ENCODE measurements at regions not wholly inside any gene's neighbourhood (a gene's known extent, or its start where the extent isn't known, plus 50 kb on each side); places are given as distances from the start of the nearest gene placed in this dataset.
"Not testable (repeated sequence)": the region's sequence is repeated elsewhere in the genome, so short reads cannot be mapped to it uniquely, and the experiment has no call there.

DNA sequence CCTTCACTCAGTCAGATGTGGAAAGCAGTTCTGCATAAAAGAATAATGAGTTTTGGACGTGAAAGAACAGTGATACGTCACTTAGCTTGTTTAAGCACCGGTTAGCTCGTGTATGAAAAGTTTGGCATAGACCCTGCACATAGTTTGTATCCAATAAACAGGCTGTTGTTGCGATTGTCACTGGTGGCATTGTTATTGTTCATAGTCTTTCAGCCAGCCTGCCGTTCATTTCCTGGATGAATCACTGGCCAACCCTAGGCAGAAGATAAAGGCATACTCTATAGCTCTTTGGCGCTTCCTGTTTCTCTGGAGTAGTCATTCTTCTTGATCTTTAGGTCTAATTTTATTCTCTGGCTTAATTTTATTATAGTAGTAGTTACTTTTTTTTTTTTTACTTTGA is 57.8 kb upstream of the ANKRD30A start:
- DNase-seq (ENCODE audit: low read depth), result no peak
- no peaks in the 10 kb centered on the region for H3K4me1 ChIP-seq (ENCODE audit: control insufficient read depth, insufficient read depth, low read length)

DNA sequence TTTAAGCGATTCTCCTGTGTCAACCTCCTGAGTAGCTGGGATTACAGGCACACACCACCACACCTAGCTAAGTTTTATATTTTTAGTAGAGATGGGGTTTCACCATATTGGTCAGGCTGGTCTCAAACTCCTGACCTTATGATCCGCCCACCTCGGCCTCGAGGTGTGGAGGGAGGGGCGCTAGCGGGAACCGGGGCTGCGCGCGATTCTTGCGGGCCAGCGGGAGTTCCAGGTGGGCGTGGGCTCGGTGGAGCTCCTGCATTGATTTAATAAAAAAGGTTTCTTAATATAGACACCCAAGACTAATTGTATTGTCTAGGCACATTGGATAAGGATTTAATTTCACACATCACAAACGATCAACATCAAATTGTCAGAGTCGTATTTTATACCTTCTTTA is 63.1 kb upstream of the ANKRD30A start:
- not testable (repeated sequence) for H3K9me3 ChIP-seq (ENCODE audit: control insufficient read depth, low read length); DNase-seq (ENCODE audit: low read depth); H3K9ac ChIP-seq (ENCODE audit: low read length); H3K36me3 ChIP-seq (ENCODE audit: control insufficient read depth, insufficient read depth, low read length, severe bottlenecking); H3K4me3 ChIP-seq (ENCODE audit: low read length); H3K4me1 ChIP-seq (ENCODE audit: control insufficient read depth, insufficient read depth, low read length); H3K27me3 ChIP-seq (replicated peaks; ENCODE audit: control insufficient read depth, insufficient read depth, low read length)

More for the DNA sequence above, 57.8 kb upstream of the ANKRD30A start:
- no peaks in the 10 kb centered on the region for H3K36me3 ChIP-seq (ENCODE audit: control insufficient read depth, insufficient read depth, low read length, severe bottlenecking)
- peaks cover 4% of the 10 kb centered on the region for H3K9me3 ChIP-seq (ENCODE audit: control insufficient read depth, low read length)
- H3K27me3 ChIP-seq (replicated peaks; ENCODE audit: control insufficient read depth, insufficient read depth, low read length), result no peaks in the 10 kb centered on the region
- no peak overlapping the region for H3K4me3 ChIP-seq (ENCODE audit: low read length)
- no peak overlapping the region for H3K9ac ChIP-seq (ENCODE audit: low read length)

DNA sequence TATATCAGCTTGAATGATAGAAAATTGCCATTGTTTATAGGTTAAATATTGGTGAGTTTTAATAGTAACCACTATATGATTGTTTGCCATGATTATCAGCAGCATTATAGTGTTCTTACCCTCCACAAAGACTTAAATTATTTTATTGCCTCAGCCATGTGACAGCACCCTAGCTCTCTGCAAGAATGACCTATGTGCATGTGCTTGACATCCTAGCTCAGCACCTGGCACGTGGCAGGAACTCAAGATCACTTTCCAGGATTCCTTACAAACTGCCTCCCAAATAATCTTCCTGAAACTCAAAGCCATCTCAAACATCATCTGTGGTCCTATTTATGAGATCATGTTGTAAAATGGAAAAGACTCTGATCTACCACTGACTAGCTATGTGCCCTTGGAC is 68.1 kb upstream of the ANKRD30A start:
- Histone ChIP-seq H3K4me1 (ENCODE audit: control insufficient read depth, insufficient read depth, low read length) (no peaks in the 10 kb centered on the region), H3K4me3 (ENCODE audit: low read length) (no peak overlapping the region), H3K9me3 (ENCODE audit: control insufficient read depth, low read length) (no peaks in the 10 kb centered on the region), H3K9ac (ENCODE audit: low read length) (no peak overlapping the region), H3K36me3 (ENCODE audit: control insufficient read depth, insufficient read depth, low read length, severe bottlenecking) (no peaks in the 10 kb centered on the region), H3K27me3 (replicated peaks; ENCODE audit: control insufficient read depth, insufficient read depth, low read length) (no peaks in the 10 kb centered on the region)
- DNase-seq (ENCODE audit: low read depth), result no peak

DNA sequence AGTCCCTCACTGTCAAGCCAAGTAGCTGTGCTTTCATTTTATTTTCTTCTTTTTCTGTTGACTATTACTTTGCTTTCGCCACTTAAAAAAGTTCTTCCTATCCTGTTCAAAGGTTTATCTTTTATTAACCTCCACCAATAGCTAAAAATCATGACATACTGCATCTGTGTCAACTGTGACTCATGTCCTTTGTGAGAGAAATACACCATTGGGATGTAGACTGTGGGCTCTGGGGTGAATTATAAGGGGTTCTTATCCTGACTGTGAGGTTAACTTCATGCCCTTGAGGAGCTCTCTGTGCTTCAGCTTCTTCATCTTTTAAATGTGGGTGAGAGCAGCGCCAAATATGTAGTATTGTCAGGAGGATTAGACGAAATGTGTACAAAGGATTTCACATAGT is 71.9 kb upstream of the ANKRD30A start:
- DNase-seq (ENCODE audit: low read depth), result no peak
- Histone ChIP-seq H3K4me1 (ENCODE audit: control insufficient read depth, insufficient read depth, low read length) (no peaks in the 10 kb centered on the region), H3K27me3 (replicated peaks; ENCODE audit: control insufficient read depth, insufficient read depth, low read length) (no peaks in the 10 kb centered on the region), H3K4me3 (ENCODE audit: low read length) (no peak overlapping the region), H3K36me3 (ENCODE audit: control insufficient read depth, insufficient read depth, low read length, severe bottlenecking) (no peaks in the 10 kb centered on the region), H3K9ac (ENCODE audit: low read length) (no peak overlapping the region), H3K9me3 (ENCODE audit: control insufficient read depth, low read length) (no peaks in the 10 kb centered on the region)

DNA sequence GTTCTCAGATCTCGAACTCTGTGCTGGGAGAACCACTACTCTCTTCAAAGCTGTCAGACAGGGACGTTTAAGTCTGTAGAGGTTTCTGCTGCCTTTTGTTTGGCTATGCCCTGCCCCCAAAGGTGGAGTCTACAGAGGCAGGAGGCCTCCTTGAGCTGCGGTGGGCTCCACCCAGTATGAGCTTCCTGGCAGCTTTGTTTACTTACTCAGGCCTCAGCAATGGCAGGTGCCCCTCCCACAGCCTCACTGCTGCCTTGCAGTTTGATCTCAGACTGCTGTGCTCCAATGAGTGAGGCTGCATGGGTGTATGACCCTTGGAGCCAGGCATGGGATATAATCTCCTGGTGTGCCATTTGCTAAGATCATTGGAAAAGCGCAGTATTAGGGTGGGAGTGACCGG is 75.4 kb upstream of the ANKRD30A start:
- H3K36me3 ChIP-seq (ENCODE audit: control insufficient read depth, insufficient read depth, low read length, severe bottlenecking); H3K4me1 ChIP-seq (ENCODE audit: control insufficient read depth, insufficient read depth, low read length); H3K27me3 ChIP-seq (replicated peaks; ENCODE audit: control insufficient read depth, insufficient read depth, low read length); H3K4me3 ChIP-seq (ENCODE audit: low read length); H3K9me3 ChIP-seq (ENCODE audit: control insufficient read depth, low read length); H3K9ac ChIP-seq (ENCODE audit: low read length); DNase-seq (ENCODE audit: low read depth): not testable (repeated sequence)

DNA sequence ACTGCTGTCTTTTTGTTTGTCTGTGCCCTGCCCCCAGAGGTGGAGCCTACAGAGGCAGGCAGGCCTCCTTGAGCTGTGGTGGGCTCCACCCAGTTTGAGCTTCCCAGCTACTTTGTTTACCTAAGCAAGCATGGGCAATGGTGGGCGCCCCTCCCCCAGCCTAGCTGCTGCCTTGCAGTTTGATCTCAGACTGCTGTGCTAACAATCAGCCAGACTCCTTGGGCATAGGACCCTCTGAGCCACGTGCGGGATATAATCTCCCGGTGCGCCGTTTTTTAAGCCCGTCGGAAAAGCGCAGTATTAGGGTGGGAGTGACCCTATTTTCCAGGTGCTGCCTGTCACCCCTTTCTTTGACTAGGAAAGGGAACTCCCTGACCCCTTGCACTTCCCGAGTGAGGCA is 81.1 kb upstream of the ANKRD30A start:
- H3K27me3 ChIP-seq (replicated peaks; ENCODE audit: control insufficient read depth, insufficient read depth, low read length); H3K9me3 ChIP-seq (ENCODE audit: control insufficient read depth, low read length); H3K9ac ChIP-seq (ENCODE audit: low read length); H3K4me3 ChIP-seq (ENCODE audit: low read length); H3K36me3 ChIP-seq (ENCODE audit: control insufficient read depth, insufficient read depth, low read length, severe bottlenecking); DNase-seq (ENCODE audit: low read depth); H3K4me1 ChIP-seq (ENCODE audit: control insufficient read depth, insufficient read depth, low read length): not testable (repeated sequence)

DNA sequence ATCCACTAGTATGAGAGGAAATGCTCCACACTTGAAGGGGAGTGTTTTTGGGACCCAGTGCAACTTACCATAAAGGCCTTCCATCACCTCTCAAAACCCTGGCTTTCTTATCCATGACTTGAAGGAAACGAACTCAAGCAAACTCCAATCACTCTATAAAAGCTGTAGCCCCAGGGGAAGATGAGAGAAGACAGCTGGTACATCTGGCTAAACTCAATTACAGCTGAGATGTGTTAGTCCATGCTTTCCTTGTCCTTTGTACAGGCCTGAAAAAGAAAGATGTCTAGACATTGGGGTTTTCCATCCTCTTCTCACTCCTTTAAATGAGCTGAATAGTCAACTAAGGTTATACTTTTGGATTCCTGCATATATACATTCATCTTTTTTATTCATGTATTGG is 89.5 kb upstream of the ANKRD30A start:
- Histone ChIP-seq H3K36me3 (ENCODE audit: control insufficient read depth, insufficient read depth, low read length, severe bottlenecking) (no peaks in the 10 kb centered on the region), H3K27me3 (replicated peaks; ENCODE audit: control insufficient read depth, insufficient read depth, low read length) (no peaks in the 10 kb centered on the region), H3K9me3 (ENCODE audit: control insufficient read depth, low read length) (no peaks in the 10 kb centered on the region), H3K9ac (ENCODE audit: low read length) (no peak overlapping the region), H3K4me1 (ENCODE audit: control insufficient read depth, insufficient read depth, low read length) (no peaks in the 10 kb centered on the region), H3K4me3 (ENCODE audit: low read length) (no peak overlapping the region)
- no peak for DNase-seq (ENCODE audit: low read depth)

DNA sequence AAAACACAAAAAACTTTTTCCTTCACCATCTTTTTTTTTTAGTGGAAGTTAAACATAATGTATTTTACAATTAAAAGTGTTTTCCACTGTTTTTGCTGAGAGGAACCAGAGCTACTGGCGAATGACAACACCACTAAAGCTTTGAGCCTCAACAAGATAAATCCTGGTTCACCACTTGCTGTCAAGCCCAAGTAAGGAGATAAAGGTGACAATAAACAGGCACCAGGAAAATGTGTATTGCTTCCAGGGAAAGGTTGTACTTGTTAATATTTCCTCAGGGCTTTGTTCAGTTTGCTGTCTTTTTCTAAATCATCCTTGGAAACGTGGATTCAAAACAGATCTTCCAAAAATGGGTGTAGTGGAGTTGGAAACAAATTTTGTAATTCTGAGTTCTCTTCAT is 109.9 kb upstream of the ANKRD30A start:
- H3K27me3 ChIP-seq (replicated peaks; ENCODE audit: control insufficient read depth, insufficient read depth, low read length), result no peaks in the 10 kb centered on the region
- DNase-seq (ENCODE audit: low read depth), result no peak
- no peak overlapping the region for H3K4me3 ChIP-seq (ENCODE audit: low read length)
- no peaks in the 10 kb centered on the region for H3K36me3 ChIP-seq (ENCODE audit: control insufficient read depth, insufficient read depth, low read length, severe bottlenecking)
- H3K9ac ChIP-seq (ENCODE audit: low read length), result no peak overlapping the region
- H3K9me3 ChIP-seq (ENCODE audit: control insufficient read depth, low read length), result no peaks in the 10 kb centered on the region
- no peaks in the 10 kb centered on the region for H3K4me1 ChIP-seq (ENCODE audit: control insufficient read depth, insufficient read depth, low read length)

DNA sequence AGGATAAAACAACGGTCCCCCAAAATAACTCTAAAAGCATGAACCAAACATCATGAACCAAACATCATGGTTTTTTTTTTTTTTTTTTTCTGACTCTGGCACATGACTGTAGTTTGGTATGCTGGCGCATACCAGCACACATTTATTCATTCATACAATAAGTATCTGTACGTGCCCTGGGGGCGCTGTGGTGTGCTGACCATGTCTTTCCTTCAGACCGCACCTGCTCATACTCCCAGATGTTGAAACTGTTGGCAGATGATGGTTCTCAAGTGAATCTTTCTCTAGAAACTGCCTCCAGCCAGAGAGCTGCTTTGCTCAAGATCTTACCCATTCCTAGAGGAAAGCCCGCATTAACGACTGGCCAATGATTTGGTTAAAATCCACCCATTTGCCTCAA is 114.7 kb upstream of the ANKRD30A start:
- Histone ChIP-seq H3K36me3 (ENCODE audit: control insufficient read depth, insufficient read depth, low read length, severe bottlenecking) (no peaks in the 10 kb centered on the region), H3K4me3 (ENCODE audit: low read length) (no peak overlapping the region), H3K9ac (ENCODE audit: low read length) (no peak overlapping the region), H3K9me3 (ENCODE audit: control insufficient read depth, low read length) (no peaks in the 10 kb centered on the region), H3K27me3 (replicated peaks; ENCODE audit: control insufficient read depth, insufficient read depth, low read length) (no peaks in the 10 kb centered on the region), H3K4me1 (ENCODE audit: control insufficient read depth, insufficient read depth, low read length) (no peaks in the 10 kb centered on the region)
- no peak for DNase-seq (ENCODE audit: low read depth)

DNA sequence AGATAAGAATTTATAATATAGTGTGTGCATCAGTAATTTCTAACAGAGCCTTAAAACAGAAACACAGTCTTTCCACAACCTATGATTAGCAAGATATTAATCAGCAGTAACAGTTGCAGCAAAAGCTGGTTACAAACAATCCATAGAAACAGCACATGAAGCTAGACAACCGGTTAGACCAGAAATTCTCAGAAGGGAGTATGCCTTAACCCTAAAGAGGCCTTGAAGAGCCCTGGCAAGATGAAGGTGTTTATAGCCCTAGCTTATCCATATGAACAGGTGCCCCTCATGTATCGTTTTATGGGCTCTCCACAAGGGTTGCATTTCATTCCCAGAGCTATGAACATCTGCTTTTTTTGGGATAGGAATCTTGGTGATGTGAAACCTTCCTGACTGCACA is 117.1 kb upstream of the ANKRD30A start:
- not testable (repeated sequence) for DNase-seq (ENCODE audit: low read depth); H3K36me3 ChIP-seq (ENCODE audit: control insufficient read depth, insufficient read depth, low read length, severe bottlenecking); H3K9ac ChIP-seq (ENCODE audit: low read length); H3K9me3 ChIP-seq (ENCODE audit: control insufficient read depth, low read length); H3K27me3 ChIP-seq (replicated peaks; ENCODE audit: control insufficient read depth, insufficient read depth, low read length); H3K4me3 ChIP-seq (ENCODE audit: low read length); H3K4me1 ChIP-seq (ENCODE audit: control insufficient read depth, insufficient read depth, low read length)

DNA sequence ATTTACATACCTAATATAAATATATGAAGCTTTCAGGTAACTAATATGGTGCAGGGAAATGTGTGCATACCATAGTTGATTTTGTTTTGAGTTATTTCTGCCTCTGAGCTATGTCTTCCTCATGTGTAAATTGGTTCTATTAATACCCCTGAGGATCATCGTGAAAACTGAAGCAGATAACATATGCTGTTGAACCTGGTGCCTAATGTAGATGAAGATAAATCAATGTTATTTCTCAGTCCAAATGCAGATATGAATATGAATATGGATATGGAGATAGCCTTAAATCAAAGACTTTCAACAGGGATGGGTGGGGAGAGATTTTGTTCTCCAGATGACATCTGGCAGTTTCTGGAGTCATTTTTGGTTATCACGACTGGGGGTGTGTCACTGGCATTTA is 122.3 kb upstream of the ANKRD30A start:
- Histone ChIP-seq H3K9ac (ENCODE audit: low read length) (no peak overlapping the region), H3K9me3 (ENCODE audit: control insufficient read depth, low read length) (no peaks in the 10 kb centered on the region), H3K4me3 (ENCODE audit: low read length) (no peak overlapping the region), H3K4me1 (ENCODE audit: control insufficient read depth, insufficient read depth, low read length) (no peaks in the 10 kb centered on the region), H3K27me3 (replicated peaks; ENCODE audit: control insufficient read depth, insufficient read depth, low read length) (no peaks in the 10 kb centered on the region), H3K36me3 (ENCODE audit: control insufficient read depth, insufficient read depth, low read length, severe bottlenecking) (no peaks in the 10 kb centered on the region)
- DNase-seq (ENCODE audit: low read depth), result no peak

DNA sequence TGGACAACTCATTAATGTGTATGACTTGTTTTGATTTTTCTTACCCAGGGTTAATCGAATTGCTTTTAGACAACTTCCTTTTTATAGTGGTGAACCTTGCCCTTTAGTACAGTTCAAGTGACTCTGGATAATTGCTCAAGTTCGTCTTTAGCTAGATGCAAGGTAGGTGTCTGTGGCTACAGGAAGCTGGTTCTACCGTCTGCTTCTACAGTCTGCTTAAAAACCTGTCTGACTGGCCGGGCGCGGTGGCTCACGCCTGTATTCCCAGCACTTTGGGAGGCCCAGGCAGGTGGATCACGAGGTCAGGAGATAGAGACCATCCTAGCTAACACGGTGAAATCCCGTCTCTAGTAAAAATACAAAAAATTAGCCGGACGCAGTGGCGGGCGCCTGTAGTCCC is 129.6 kb upstream of the ANKRD30A start:
- H3K4me1 ChIP-seq (ENCODE audit: control insufficient read depth, insufficient read depth, low read length); H3K9ac ChIP-seq (ENCODE audit: low read length); H3K4me3 ChIP-seq (ENCODE audit: low read length); H3K27me3 ChIP-seq (replicated peaks; ENCODE audit: control insufficient read depth, insufficient read depth, low read length); H3K36me3 ChIP-seq (ENCODE audit: control insufficient read depth, insufficient read depth, low read length, severe bottlenecking); H3K9me3 ChIP-seq (ENCODE audit: control insufficient read depth, low read length); DNase-seq (ENCODE audit: low read depth): not testable (repeated sequence)

All from adipocyte (in vitro differentiated cells).